Stimulated activated naive B cell treated with anti-CD40 and anti-IgM and Interleukin-4, amounts not matched to agents 10 μg/mL and 1 μg/mL and 100 μg/mL, for 72 hours (primary cell): ENCODE measurements at regions not wholly inside any gene's neighbourhood (a gene's known extent, or its start where the extent isn't known, plus 50 kb on each side); places are given as distances from the start of the nearest gene placed in this dataset.

ENCODE experiments used
- ATAC-seq, 2 donors: fragments of 150-1000 bp; cut with Tn5 transposase; replicated peaks; 2 replicates each; pipeline ENCODE4 v1.10.0; 2021; ENCODE audit warnings: moderate library complexity in 1 of 2
- DNase-seq: peaks from one replicate; pipeline ENCODE4 v3.0.0; 2021
- H3K27ac Mint-ChIP-seq: one replicate; pipeline ENCODE4 v1.8.0; 2022; ENCODE audit warnings: mild to moderate bottlenecking, mixed read lengths
- H3K27me3 Mint-ChIP-seq, 2 donors: one replicate each; pipeline ENCODE4 v1.8.0; 2022; ENCODE audit warnings: mixed read lengths in 2 of 2
- H3K36me3 Mint-ChIP-seq, 2 donors: one replicate each; pipeline ENCODE4 v1.8.0; 2022; ENCODE audit warnings: mixed read lengths in 2 of 2, mild to moderate bottlenecking in 1 of 2
- H3K4me1 Mint-ChIP-seq, 2 donors: one replicate each; pipeline ENCODE4 v1.8.0; 2022; ENCODE audit warnings: mixed read lengths in 2 of 2, mild to moderate bottlenecking in 1 of 2
- H3K4me3 Mint-ChIP-seq, 2 donors: one replicate each; pipeline ENCODE4 v1.8.0; 2022; ENCODE audit warnings: mild to moderate bottlenecking in 2 of 2, mixed read lengths in 2 of 2, moderate library complexity in 1 of 2
- H3K9me3 Mint-ChIP-seq, 2 donors: one replicate each; pipeline ENCODE4 v1.8.0; 2022; ENCODE audit warnings: mixed read lengths in 2 of 2, mild to moderate bottlenecking in 1 of 2

- peaks cover 0 to 6% of the 10 kb centered on the region in 2 donors for H3K4me1 Mint-ChIP-seq
- no peaks in the 10 kb centered on the region for H3K36me3 Mint-ChIP-seq
- H3K4me3 Mint-ChIP-seq, result no peak overlapping the region
- no peak for ATAC-seq
- H3K27ac Mint-ChIP-seq, result no peak overlapping the region
- H3K9me3 Mint-ChIP-seq, result no peaks in the 10 kb centered on the region
- DNase-seq, result no peak
- peaks cover 0 to 11% of the 10 kb centered on the region in 2 donors for H3K27me3 Mint-ChIP-seq
Measured at GRCh38 chr5:126369995-126370731, 53.0 kb upstream of the GRAMD2B start.

GRCh38 chr5:126370796-126371718 lies 52.2 kb upstream of the GRAMD2B start:
- DNase-seq (no peak), ATAC-seq (no peak)
- Mint-ChIP-seq H3K36me3 (no peaks in the 10 kb centered on the region), H3K27ac (no peak overlapping the region), H3K27me3 (peaks cover 0 to 11% of the 10 kb centered on the region in 2 donors), H3K4me3 (no peak overlapping the region), H3K9me3 (no peaks in the 10 kb centered on the region), H3K4me1 (peaks cover 0 to 6% of the 10 kb centered on the region in 2 donors)

GRCh38 chr5:126373375-126374108 lies 49.7 kb upstream of the GRAMD2B start:
- Mint-ChIP-seq H3K9me3 (no peaks in the 10 kb centered on the region), H3K27ac (no peak overlapping the region), H3K36me3 (no peaks in the 10 kb centered on the region), H3K4me1 (peaks cover 0 to 6% of the 10 kb centered on the region in 2 donors), H3K27me3 (peaks cover 0 to 11% of the 10 kb centered on the region in 2 donors), H3K4me3 (no peak overlapping the region)
- peak; percentile 31 to 58 for ATAC-seq
- DNase-seq, result no peak
